Tibial artery (tissue), 4 donors: ENCODE measurements at regions not wholly inside any gene's neighbourhood (a gene's known extent, or its start where the extent isn't known, plus 50 kb on each side); places are given as distances from the start of the nearest gene placed in this dataset.

ENCODE experiments used
- DNase-seq, 2 donors: peaks; one replicate each; pipeline ENCODE4 v3.0.0-alpha.2; 2019
- H3K27ac ChIP-seq, 2 donors: fragments of 200-600 bp; sonication (generic) in 1 of 2; 1 replicate in 1 of 2; 2 replicates in 1 of 2; pipeline ENCODE4 v1.5.1; 2018 to 2019; ENCODE audit warnings: mild to moderate bottlenecking in 1 of 2
- H3K27me3 ChIP-seq, 2 donors: fragments of 200-600 bp; sonication (generic) in 1 of 2; one replicate each; pipeline versions ENCODE4 v1.5.1 to v1.6.0; 2016 to 2019
- H3K36me3 ChIP-seq, 3 donors: fragments of 200-600 bp; sonication (generic) in 2 of 3; one replicate each; pipeline ENCODE4 v1.5.1; 2016 to 2019; ENCODE audit warnings: mild to moderate bottlenecking in 2 of 3
- H3K4me1 ChIP-seq, 4 donors: fragments of 200-600 bp; sonication (generic) in 2 of 4; 1 replicate in 3 of 4; 2 replicates in 1 of 4; pipeline ENCODE4 v1.5.1; 2016 to 2019
- H3K4me3 ChIP-seq, 2 donors: fragments of 200-600 bp; sonication (generic) in 1 of 2; 1 replicate in 1 of 2; 2 replicates in 1 of 2; pipeline ENCODE4 v1.5.1; 2018 to 2019; ENCODE audit warnings: mild to moderate bottlenecking in 2 of 2
- H3K9me3 ChIP-seq, 3 donors: fragments of 200-600 bp; sonication (generic) in 1 of 3; one replicate each; pipeline ENCODE4 v1.5.1; 2016 to 2019
- CTCF ChIP-seq, 2 experiments: fragments of 200-600 bp in 1 of 2; fragments of 450-650 bp in 1 of 2; IDR thresholded peaks; one replicate each; pipeline ENCODE4 v1.5.1; 2017 to 2019; ENCODE audit warnings: antibody characterized with exemption in 2 of 2, mild to moderate bottlenecking in 1 of 2, moderate library complexity in 1 of 2
- intact Hi-C: fragments of 100-400 bp; cut with DNase I; formaldehyde crosslinking; loops from one replicate; pipeline ENCODE4 v1.15.0; 2023; ENCODE audit warnings: low total_unique reads

- H3K27me3 ChIP-seq, result no peaks in the 10 kb centered on the region
- intact Hi-C loops, result no loop called here
- no peaks in the 10 kb centered on the region for H3K9me3 ChIP-seq
- no peak for DNase-seq
- no peak overlapping the region for H3K4me3 ChIP-seq
- no peaks in the 10 kb centered on the region for H3K36me3 ChIP-seq
- no peak for TF ChIP-seq CTCF (IDR thresholded peaks at IDR 0.05)
- no peaks in the 10 kb centered on the region for H3K4me1 ChIP-seq
- H3K27ac ChIP-seq, result no peak overlapping the region
These were observed 115.8 kb upstream of the ARHGAP20 start for GRCh38 chr11:110828086-110828485.

GRCh38 chr11:110827276-110827675 is 115.0 kb upstream of the ARHGAP20 start:
- Histone ChIP-seq H3K4me1 (no peaks in the 10 kb centered on the region), H3K9me3 (no peaks in the 10 kb centered on the region), H3K4me3 (no peak overlapping the region), H3K27me3 (no peaks in the 10 kb centered on the region), H3K27ac (no peak overlapping the region), H3K36me3 (no peaks in the 10 kb centered on the region)
- intact Hi-C loops, result no loop called here
- TF ChIP-seq CTCF (IDR thresholded peaks at IDR 0.05), result no peak
- DNase-seq, result no peak

GRCh38 chr11:110824912-110825620 is 112.8 kb upstream of the ARHGAP20 start:
- intact Hi-C loops, result no loop called here
- Histone ChIP-seq H3K4me3 (no peak overlapping the region), H3K9me3 (no peaks in the 10 kb centered on the region), H3K36me3 (no peaks in the 10 kb centered on the region), H3K4me1 (no peaks in the 10 kb centered on the region), H3K27me3 (no peaks in the 10 kb centered on the region), H3K27ac (no peak overlapping the region)
- TF ChIP-seq CTCF (IDR thresholded peaks at IDR 0.05), result no peak
- DNase-seq, result no peak

GRCh38 chr11:110818032-110818687 is 105.9 kb upstream of the ARHGAP20 start:
- Histone ChIP-seq H3K4me3 (no peak overlapping the region), H3K27me3 (no peaks in the 10 kb centered on the region), H3K4me1 (no peaks in the 10 kb centered on the region), H3K27ac (no peak overlapping the region), H3K9me3 (no peaks in the 10 kb centered on the region), H3K36me3 (no peaks in the 10 kb centered on the region)
- TF ChIP-seq CTCF (IDR thresholded peaks at IDR 0.05), result no peak
- DNase-seq, result no peak
- intact Hi-C loops, result no loop called here

- intact Hi-C loops, result no loop called here
- Histone ChIP-seq H3K36me3 (no peaks in the 10 kb centered on the region), H3K9me3 (no peaks in the 10 kb centered on the region), H3K27ac (no peak overlapping the region), H3K4me1 (no peaks in the 10 kb centered on the region), H3K27me3 (no peaks in the 10 kb centered on the region), H3K4me3 (no peak overlapping the region)
- DNase-seq, result no peak
- TF ChIP-seq CTCF (IDR thresholded peaks at IDR 0.05), result no peak
These were observed 100.0 kb upstream of the ARHGAP20 start for GRCh38 chr11:110812086-110812733.
